Right forelimb (tissue), 1 donor: ENCODE measurements at regions not wholly inside any gene's neighbourhood (a gene's known extent, or its start where the extent isn't known, plus 50 kb on each side); places are given as distances from the start of the nearest gene placed in this dataset.

ENCODE experiments used
- DNase-seq: peaks from one replicate; pipeline ENCODE4 v3.0.0-alpha.2; 2018

DNA sequence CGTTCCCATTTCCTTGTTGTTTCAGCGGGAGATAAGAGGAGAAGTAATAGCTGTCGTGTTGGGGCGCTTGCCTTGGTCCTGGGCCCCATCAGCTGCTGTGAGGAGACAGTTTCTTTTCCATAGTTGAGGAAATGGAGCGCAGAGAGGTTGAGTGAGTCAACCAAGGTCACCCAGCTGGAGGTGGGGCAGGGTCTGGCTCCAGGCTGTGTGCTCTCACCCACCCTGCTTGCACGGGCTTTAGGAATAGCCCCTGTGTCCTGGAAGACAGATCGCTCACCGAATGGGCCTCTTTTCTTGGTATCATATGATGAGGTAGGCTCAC, 165.7 kb upstream of the RTL1 start:
- no peak for DNase-seq

DNA sequence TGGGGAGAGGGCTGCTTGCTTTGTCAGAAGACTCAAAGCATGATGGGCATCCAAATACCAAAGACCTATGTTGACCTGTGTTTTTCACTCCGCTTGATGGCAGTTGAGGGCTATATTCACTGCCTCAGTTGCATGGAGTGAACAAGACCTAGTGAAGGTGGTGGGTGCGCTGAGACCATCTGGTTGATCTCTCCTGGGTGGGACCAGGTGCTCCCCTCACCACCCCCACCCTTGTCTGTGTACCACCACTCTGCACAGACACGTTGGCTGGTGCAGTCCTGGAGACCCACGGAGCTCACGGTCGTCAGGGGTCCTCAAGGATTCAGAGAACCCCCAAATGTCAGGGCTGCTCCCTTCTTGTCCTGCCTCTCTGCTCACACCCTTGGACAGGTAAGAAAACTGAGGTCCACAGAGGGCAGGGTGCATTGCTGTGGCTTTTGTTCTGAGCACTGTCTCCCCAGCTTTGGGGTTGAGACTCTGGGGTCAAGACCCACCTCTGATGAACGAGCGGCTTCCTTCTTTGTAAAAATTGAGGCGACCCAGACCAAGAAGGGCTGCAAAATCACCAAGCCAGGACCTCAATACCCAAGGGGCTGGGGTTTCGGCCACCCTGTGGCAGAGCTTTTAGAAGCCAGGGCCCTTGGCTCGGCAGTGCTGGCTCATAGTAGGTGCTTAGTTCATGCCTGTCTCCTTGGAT, 166.3 kb upstream of the RTL1 start:
- peak; percentile 32 for DNase-seq

DNA sequence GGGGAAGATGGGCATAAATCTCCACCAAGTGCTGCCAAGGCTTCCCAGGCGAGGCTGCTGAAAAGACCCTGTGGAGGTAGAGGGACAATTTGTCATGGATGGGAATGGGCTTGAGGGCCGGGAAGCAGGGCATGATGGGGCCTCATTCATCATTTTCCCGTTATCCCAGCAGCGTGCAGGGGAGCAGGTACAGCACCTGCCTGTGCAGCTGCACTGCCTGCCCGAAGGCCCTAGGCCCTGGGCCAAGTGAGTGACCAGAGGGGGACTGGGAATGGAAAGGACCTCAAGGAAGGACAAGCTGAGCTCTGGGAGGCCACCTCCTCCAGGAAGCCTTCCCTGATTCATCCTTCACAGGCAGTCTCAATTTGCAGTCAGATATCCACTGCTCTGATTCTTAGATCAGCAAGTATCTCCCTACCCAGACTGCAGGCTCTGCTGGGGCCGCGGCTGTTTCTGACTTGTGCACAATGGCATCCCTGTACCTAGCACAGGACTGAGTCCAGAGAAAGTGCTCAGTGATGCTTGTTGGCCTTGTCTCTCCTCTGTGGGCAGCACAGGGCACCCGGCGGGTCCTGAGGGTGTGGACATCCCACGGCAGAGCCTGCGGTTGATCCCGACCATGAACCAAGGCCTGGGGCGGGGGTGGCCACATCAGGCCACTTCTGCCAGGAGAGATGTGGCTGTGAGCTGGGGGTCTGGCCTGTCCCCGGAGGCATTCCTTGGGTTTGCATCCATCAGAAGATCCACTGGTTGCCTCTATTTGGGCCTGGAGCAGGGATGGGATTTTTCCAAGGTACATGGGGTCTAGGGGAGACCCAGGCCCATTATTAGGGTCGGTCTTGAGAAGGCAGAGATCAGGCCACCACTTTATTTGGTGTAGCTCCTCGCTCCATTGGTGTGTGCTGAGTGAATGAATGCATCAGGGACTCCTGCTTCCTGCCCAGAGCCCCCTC, 167.3 kb upstream of the RTL1 start:
- peak; percentile 41 for DNase-seq

DNA sequence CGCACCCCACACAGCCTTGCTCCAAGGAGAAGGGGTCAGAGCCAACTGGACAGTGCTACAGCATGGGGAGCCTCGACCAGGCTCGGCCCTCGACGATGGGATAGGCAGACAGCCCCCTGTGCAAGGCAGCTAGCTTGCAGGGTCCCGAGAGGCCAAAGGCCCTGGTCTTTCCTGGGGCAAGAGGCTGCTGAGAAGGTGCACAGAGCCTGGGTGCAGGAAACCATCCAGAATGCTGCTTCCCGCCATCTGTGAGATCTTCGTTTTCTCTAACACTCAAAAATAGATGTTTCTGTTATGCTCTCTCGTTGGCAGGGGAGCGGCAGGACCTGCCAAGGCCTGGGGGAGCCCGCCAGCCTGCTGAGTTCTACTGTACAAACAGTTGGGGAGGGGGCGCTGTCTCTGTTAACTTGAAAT, 168.0 kb upstream of the RTL1 start:
- DNase-seq = peak; percentile 53

DNA sequence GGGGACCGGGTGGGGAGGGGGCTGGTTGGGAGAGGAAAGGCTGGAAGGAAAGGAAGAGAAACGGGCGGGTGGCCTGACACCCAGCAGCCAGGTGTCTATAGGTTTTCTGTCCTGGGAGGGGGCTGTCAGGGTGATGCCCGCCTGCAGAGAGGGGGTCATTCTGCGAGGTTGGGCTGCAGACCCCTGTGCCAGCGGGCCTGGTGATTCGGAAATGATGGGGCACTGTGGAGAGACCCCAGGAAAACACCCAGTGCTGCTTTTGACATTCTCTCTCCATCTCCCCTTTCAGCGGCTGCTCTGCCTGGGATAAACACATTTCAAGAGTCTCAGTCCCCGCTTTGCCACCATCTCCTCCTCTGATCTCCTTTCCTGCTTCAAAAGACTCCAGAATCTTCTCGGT, 168.5 kb upstream of the RTL1 start:
- peak; percentile 43 for DNase-seq

DNA sequence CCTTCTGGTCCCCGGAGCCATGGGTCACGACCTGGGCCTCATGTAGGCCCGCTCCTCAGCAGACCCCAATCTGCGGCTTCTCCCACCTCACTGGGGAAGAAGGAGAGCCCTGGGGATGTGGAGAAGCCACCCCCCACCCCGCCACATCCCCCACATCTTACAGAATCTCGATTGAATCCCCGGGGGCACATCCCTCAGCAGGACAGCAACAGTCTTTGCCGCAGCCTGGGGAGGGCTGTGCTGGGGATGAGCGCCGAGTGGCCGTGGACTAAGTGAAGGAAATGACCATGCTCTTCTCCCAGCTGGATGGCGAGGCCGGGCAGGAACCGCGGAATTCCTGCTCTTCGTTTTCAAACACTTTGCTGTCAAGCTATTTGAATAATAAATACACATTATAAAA, 169.0 kb upstream of the RTL1 start:
- DNase-seq = peak; percentile 37

DNA sequence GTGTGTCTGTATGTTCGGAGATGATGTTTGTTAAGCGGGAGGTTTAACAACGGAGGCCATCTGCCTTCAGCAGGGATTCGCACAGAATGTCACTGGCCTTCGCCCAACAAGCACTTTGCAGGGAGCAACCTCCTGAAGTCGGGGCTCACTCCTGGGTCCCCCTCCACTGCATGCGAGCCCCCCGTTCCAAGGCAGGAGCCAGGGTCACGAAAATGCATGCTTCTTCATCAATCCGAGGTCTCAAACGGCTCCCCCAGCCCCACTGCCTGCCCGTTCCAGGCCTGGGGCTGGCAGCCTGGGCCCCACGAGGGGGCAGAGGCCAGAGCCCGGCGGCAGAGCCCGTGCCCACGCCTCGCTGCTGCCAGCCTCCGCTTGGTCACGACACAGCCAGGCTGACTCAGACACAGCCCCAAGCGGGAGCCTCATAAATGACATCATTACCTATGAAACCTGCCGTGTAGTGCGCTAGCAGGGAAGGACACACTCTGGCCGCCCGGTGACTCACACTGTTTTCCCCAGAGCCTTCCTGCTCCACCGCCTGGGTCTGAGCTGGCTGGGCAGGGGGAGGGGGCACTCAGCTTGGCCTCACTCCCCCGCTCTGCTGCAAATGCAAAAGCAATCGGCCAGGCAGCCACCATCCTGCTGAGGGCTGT, 169.5 kb upstream of the RTL1 start:
- peak; percentile 63 for DNase-seq

DNA sequence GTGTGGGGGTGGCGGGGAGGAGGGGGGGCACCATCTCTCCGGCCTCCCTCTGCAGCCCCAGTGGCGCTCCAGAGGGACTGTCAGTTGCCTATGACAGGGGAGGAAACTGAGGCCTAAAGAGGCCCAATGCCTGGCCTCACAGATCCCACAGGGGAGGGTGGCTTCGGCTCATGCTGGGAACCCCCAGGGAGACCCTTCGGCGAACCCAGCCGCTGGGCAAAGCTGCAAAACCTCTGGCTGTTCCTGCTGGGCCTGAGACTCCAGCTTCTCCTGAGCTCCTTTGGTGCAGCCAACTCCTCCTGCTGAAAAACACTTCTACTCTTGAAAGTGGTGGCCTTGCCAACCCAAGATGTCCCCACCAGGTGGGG, 170.1 kb upstream of the RTL1 start:
- no peak for DNase-seq

DNA sequence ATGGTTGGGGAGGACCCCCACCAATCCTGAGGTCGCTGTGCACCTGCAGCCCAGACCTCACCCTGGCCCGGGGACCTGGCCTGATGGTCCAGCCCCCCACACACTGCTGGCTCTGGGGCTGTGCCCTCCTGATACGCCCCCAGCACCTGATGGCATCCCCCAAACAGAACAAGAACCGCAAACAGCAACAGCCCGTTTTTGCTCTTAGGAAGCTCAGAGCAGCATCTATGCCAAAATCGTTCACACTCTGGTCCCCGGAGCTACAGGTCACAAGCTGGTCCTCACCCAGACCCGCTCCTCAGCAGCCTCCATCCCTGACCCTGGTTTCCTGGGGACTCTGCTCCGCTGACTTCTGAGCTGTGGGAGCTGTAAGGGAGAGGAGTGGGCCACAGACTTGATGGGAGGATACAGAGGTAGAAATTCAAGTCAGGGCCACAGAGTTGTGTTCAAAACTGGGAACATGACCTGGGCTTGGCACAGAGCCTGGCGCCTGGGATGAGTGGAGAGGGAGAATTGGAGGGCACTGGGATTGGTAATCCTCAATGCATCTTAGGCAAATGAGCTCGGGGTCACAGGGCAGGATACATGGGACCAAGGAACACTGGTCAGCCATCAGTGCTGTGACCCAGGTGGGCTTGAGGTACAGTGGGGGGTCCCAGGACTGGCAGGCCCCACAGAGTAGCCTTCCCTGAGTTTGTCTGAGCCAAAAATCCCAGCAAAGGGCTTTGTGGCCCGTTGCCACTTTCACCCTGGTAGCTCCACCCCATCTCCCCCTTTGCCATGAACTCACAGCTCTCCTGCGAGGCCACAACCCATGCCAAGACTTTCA, 170.9 kb upstream of the RTL1 start:
- peak; percentile 41 for DNase-seq

DNA sequence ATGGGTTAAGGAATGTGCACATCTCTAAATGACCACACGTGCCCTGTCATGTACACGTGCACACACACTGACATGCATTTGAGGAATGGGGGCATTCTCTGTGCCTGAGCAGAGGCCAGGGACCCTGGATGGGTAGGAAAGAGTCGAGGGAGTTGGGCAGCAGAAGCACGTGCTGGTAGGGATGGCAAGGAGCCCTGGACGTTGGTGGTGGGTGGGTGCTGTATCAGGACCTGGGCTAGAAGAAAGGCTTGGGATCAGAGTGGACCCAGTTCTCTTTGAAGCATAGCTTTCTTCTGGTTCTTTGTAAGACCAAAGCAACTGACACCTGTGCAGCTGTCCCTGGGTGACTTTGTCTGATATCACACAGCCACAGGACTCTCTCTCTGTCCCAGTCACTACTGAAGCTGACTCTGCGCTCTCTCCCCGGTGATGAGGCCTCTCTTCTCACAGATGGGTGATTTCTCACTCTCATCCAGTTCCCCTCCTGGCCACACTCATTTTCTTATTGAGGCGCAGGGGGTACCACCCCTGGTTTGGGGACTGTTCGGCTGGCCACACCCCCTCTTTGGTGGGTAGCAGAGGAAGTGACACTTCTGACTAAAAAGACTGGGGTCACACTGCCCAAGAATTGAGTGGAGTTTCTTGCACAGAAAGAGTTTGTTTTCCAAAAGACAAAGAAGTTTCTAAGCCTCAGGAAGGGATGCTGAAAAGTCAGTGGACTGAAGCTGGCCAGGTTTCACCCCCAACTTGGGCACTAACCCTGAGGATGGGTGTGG, 171.7 kb upstream of the RTL1 start:
- DNase-seq = peak; percentile 41

DNA sequence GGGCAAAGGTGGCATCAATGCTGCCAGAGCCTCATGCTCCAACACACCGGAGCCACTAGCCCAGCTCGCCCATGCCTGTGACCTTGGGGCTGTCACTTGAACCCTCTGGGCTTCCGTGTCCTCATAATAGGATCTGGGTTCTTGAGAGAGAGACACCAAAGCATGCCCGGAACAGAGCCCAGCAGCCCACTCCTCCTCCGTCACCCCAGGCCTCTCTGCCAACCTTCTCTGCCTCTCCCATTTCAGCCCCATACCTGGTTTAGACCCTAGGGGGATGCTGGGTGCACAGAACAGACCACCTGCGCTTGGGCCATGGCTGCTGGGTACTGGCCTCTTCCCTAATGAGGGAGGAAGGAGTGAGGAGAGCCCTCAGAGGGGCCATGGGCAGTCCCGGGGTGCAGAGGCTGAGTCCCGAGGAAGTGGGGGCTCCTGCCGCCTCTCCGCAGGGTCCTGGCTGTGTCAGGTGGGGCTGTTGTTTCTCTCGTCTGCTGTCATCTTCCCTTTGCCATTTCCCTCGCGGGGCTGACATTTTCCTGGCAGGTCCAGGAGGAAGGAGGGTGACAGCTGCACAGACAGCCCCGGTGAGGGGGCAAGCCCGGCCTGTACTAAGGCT, 172.4 kb upstream of the RTL1 start:
- peak; percentile 43 for DNase-seq

DNA sequence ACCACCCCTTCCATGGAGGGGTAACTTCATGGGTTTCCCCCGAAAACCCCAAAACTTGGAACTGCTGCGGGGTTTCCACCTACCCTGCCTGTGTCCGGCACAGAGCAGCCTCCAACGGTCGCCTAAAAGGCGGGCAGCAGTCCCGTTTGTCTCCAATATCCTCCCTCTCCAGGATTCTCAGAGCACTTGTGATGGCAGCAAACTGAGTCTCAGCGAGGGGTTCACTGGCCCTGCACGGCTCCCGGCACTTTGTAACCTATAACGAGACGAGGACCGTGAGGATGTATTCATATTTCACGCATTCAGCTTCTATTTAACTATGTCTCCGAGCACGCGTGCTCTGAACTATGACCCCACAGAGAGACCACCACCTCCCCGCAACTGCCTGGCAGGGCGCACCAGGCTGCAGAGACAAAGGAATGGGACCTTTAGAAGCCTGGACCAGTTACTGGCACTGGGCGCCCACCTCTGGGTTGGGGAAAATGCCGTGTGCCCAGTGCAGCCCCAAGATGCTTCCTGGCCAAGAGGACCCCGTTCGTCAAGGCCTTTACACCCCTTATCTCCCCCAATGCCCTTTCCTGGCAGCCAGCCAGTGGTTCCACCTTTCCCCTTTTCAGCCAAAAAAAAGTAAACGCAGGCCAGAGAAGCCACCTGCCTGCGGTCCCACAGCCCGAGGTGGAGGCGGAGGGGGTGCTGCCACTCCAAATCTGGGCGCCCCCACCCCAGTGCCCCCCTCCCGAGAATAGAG, 173.1 kb upstream of the RTL1 start:
- no peak for DNase-seq

DNA sequence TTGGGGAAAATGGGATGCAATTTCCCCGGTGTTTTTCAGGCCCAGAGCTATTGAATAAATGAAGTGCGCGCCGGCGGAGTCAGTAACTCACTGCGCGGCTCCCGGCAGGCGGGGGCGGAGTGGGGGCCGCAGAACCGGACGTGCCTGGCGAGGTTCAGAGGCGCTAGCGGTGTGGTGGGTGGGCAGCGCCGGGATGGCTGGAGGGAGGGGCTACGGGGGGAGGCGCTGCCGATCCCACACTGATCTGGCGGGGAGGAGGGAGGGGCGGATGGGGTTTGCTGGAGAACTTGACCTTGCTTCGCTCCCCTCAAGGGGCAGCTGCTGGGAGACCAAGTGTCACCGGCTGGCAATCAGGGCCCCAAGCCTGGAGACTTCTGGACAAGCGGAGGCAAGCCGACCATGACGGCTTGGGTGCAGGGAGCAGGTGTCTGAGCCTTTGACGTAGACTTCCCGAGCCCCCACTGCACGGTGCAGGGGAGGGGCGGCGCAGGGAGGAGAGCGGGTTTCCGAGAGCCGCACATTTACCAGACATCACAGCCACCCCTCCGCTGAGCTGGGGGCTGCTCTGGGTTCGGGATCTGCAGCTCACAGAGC, 174.1 kb upstream of the RTL1 start:
- peak; percentile 64 for DNase-seq

DNA sequence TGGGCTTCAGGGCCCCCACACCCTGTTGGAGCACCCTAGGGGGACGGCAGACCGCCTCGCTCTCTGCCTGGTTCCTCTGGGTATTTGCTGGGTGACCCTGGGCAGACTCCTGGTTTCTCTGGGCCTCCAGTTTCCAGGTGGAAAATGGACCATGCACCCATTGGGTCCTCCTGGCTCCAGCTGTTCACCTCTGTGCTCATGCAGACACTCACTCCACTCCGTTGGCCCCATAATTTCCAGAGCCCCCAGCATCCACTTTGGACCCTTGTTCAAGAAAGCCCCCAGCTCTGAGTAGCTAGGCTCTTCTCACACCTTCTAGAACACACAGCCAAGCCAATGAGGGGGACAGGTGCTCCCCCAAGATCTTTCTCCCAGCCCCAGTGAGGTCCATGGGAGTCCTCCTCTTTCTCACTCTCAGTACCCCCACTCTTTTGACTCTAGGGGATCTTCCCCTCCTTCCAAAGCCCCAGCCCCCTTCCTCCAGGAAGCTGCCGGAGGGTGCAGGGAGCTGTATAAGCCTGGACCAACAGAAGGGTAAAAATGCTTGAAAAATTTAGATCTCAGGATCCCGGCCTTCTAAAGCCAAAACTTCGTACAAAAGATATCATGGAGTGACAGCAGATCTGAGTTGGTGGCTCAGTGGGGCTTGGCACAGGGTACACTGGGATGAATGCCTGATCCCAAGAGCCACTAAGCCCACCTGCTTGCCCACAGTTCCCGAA, 174.8 kb upstream of the RTL1 start:
- no peak for DNase-seq

DNA sequence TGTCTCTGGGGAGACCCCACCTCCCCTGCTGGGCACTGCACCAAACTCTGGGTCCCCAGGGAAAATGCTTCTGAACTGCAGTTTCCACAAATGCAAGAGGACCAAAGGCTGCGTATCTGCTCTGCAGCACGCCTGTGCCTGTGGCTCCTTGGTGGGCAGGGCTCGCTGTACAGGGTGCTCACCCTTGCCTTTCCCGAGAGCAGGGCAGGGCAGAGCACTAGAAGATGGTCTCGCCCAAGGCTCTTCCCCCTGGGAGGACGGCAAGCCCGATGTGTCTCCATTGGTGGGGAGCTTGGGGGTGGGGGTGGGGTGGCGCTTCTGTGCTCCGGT, 175.3 kb upstream of the RTL1 start:
- DNase-seq = no peak

DNA sequence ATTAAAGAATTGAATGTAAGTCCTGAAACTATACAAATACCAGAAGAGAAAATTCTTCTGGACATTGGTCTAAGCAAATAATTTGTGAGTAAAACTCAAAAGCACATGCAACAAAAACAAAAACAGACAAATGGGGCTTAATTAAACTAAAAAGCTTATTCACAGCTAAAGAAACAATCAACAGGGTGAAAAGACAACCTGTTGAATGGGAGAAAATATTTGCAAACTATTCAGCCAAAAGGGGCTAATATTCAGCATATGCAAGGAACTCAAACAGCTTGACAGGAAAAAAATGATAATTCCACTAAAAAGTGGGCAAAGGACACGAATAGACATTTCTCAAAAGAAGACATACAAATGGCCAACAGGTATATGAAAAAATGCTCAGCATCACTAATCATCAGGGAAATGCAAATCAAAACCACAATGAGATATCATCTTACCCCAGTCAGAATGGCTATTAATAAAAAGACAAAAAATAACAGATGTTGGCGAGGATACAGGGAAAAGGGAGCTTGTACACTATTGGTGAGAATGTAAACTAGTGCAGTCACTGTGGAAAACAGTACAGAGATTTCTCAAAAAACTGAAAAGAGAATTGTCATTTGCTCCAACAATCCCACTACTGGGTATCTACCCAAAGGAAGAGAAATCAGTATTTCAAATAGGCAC, 177.5 kb upstream of the RTL1 start:
- no peak for DNase-seq

DNA sequence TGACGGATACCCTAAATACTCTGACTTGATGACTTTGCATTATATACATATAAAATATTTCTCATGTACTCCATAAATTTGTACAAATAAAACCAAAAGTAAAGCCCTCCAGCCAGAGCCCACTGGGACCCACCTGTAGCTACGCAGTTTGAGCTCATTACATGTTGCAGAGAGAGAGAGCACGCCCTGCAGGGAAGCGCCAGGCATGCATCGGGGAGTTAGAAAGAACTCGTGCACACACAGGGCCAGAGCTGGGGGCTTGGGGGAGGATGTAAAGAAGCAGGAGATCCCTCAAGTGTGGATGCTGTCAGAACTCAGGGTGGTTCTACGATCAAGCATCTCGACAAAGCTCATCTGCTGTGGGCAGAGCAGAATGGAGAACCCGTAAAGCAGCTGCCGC, 178.5 kb upstream of the RTL1 start:
- no peak for DNase-seq

DNA sequence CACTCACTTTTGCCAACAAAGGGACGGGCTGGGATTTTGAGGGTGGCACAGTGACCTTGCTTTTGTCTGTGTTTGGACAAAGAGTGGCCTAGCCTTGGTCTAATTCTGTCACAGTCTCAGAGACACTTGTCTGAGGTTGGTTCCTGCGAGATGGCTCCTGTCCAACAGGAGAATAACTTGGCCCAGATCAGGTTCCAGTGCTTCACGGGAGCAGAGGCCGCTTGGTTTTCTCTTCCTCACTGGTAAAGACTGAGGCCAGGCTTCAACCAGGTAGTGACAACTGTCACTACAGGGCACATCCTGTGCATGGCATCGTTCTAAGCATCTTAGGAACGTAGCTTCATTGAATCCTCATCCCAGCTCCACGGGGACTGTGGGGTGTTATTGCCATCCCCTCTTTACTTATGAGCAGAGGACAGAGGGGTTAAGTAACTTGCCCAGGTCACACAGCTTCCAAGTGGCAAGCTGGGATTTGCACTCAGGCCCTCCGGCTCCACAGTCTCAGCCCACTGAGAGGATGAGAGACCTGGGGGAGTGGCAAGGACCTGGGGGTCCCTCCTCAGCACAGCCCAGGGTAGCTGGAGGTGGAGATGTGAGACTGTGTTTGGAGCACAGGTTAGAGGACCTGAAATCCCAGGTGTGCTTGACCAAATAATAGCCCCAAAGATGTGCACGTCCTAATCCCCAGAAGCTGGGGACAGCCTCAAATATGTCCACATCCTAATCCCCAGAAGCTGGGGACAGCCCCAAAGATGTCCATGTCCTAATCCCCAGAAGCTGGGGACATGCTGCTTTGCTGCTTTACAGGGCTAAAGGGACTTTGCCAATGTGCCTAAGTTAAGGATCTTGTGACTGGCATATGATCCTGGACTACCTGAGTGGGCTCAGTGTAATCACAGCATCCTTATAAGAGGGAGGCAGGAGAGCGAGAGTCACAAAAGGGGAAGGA, 179.2 kb upstream of the RTL1 start:
- no peak for DNase-seq
